CD14-positive monocyte (primary cell): ENCODE measurements at regions not wholly inside any gene's neighbourhood (a gene's known extent, or its start where the extent isn't known, plus 50 kb on each side); places are given as distances from the start of the nearest gene placed in this dataset.

Experiments
- DNase-seq, 3 donors: peaks; one replicate each; pipeline ENCODE4 v3.0.0-alpha.2; 2011 to 2022
- H2AFZ ChIP-seq: 2 replicates; pipeline ENCODE4 v1.6.0; 2012; ENCODE audit warnings: mild to moderate bottlenecking, low read depth, low read length, inconsistent platforms; ENCODE audit not compliant: insufficient read depth, poor library complexity, severe bottlenecking
- H3K27ac ChIP-seq, 2 donors: 1 replicate in 1 of 2; 2 replicates in 1 of 2; pipeline ENCODE4 v1.5.1; 2012 to 2013; ENCODE audit warnings: low read length in 2 of 2, control low read depth in 1 of 2, inconsistent platforms in 1 of 2, low read depth in 1 of 2, mild to moderate bottlenecking in 1 of 2
- H3K27me3 ChIP-seq, 2 donors: one replicate each; pipeline versions ENCODE4 v1.6.0 to v1.6.1; 2011 to 2013; ENCODE audit warnings: low read length in 2 of 2; ENCODE audit not compliant: control insufficient read depth in 2 of 2, insufficient read depth in 2 of 2
- H3K36me3 ChIP-seq, 2 donors: replicated peaks in 1 of 2; 1 replicate in 1 of 2; 2 replicates in 1 of 2; pipeline versions ENCODE4 v1.5.1 to v1.6.1; 2012 to 2013; ENCODE audit warnings: low read length in 2 of 2, control low read depth in 1 of 2, inconsistent platforms in 1 of 2, mild to moderate bottlenecking in 1 of 2; ENCODE audit not compliant: insufficient read depth in 2 of 2, control insufficient read depth in 1 of 2
- H3K4me1 ChIP-seq, 2 donors: 1 replicate in 1 of 2; 2 replicates in 1 of 2; pipeline versions ENCODE4 v1.5.1 to v1.6.1; 2012 to 2013; ENCODE audit warnings: low read length in 2 of 2, control low read depth in 1 of 2, inconsistent platforms in 1 of 2, mild to moderate bottlenecking in 1 of 2, moderate library complexity in 1 of 2; ENCODE audit not compliant: insufficient read depth in 2 of 2, control insufficient read depth in 1 of 2
- H3K4me2 ChIP-seq: replicated peaks from 2 replicates; pipeline ENCODE3; 2012; ENCODE audit warnings: low read length, moderate library complexity, mild to moderate bottlenecking; ENCODE audit not compliant: poor library complexity, severe bottlenecking; ENCODE audit errors: extremely low read depth
- H3K4me3 ChIP-seq, 3 experiments: fragments of 200-600 bp in 1 of 3; sonication (generic) in 1 of 3; replicated peaks in 1 of 3; 1 replicate in 2 of 3; 2 replicates in 1 of 3; pipeline ENCODE4 v1.5.1; 2011 to 2013; ENCODE audit warnings: low read length in 3 of 3, mild to moderate bottlenecking in 3 of 3, control low read depth in 2 of 3, low read depth in 2 of 3, inconsistent platforms in 1 of 3, moderate library complexity in 1 of 3
- H3K79me2 ChIP-seq: 2 replicates; pipeline ENCODE4 v1.6.0; 2012; ENCODE audit warnings: mild to moderate bottlenecking, control low read depth, inconsistent platforms, low read length, moderate library complexity; ENCODE audit not compliant: insufficient read depth
- H3K9ac ChIP-seq: 2 replicates; pipeline ENCODE4 v1.6.0; 2017; ENCODE audit warnings: low read length, mild to moderate bottlenecking; ENCODE audit not compliant: insufficient read depth, poor library complexity, severe bottlenecking
- H3K9me3 ChIP-seq, 2 donors: replicated peaks in 1 of 2; 1 replicate in 1 of 2; 2 replicates in 1 of 2; pipeline versions ENCODE4 v1.5.1 to v1.6.1; 2012 to 2013; ENCODE audit warnings: low read length in 2 of 2, control low read depth in 1 of 2; ENCODE audit not compliant: control insufficient read depth in 1 of 2, insufficient read depth in 1 of 2
- H4K20me1 ChIP-seq: 2 replicates; pipeline ENCODE4 v1.6.0; 2012; ENCODE audit warnings: mild to moderate bottlenecking, low read length, control low read depth, moderate library complexity; ENCODE audit not compliant: insufficient read depth
- H3K27ac Mint-ChIP-seq, 7 donors: one replicate each; pipeline ENCODE4 v1.8.0; 2020; ENCODE audit warnings: mild to moderate bottlenecking in 7 of 7, mixed read lengths in 7 of 7, moderate library complexity in 6 of 7, inconsistent platforms in 2 of 7
- H3K27me3 Mint-ChIP-seq, 3 donors: one replicate each; pipeline ENCODE4 v1.8.0; 2021 to 2022; ENCODE audit warnings: low read depth in 3 of 3, mild to moderate bottlenecking in 3 of 3, mixed read lengths in 3 of 3, moderate library complexity in 3 of 3, inconsistent platforms in 1 of 3
- H3K36me3 Mint-ChIP-seq, 2 donors: one replicate each; pipeline ENCODE4 v1.8.0; 2020; ENCODE audit warnings: mixed read lengths in 2 of 2, inconsistent platforms in 1 of 2, mild to moderate bottlenecking in 1 of 2
- H3K4me1 Mint-ChIP-seq: one replicate; pipeline ENCODE4 v1.8.0; 2020; ENCODE audit warnings: mild to moderate bottlenecking, mixed read lengths
- H3K4me3 Mint-ChIP-seq, 2 donors: one replicate each; pipeline ENCODE4 v1.8.0; 2020; ENCODE audit warnings: mild to moderate bottlenecking in 2 of 2, mixed read lengths in 2 of 2, moderate library complexity in 1 of 2
- H3K9me3 Mint-ChIP-seq, 7 donors: one replicate each; pipeline ENCODE4 v1.8.0; 2020 to 2022; ENCODE audit warnings: mixed read lengths in 7 of 7, mild to moderate bottlenecking in 6 of 7, moderate library complexity in 6 of 7, inconsistent platforms in 2 of 7
- CTCF ChIP-seq: fragments of 200-600 bp; IDR thresholded peaks from one replicate; pipeline ENCODE4 v1.8.0; 2022; ENCODE audit warnings: antibody characterized with exemption, mild to moderate bottlenecking
- WGBS: methylation state at CpG from one replicate; pipeline ENCODE4 v1.1.5; 2013; ENCODE audit warnings: missing lambda C conversion rate; ENCODE audit not compliant: insufficient coverage; 5-methylcytosine and 5-hydroxymethylcytosine counted together
- intact Hi-C, 2 donors: fragments of 100-400 bp; cut with micrococcal nuclease; formaldehyde crosslinking; loops; one replicate each; pipeline versions ENCODE4 v1.15.0 to v1.15.1; 2023

GRCh38 chrX:128464116-128464515 lies 411.9 kb upstream of the ACTRT1 start:
- no peak for DNase-seq
- Mint-ChIP-seq H3K9me3 (peaks cover 0 to 2% (median 0%) of the 10 kb centered on the region in 7 donors), H3K4me3 (no peak overlapping the region), H3K4me1 (no peaks in the 10 kb centered on the region), H3K27me3 (peaks cover 0 to 5% (median 0%) of the 10 kb centered on the region in 3 donors), H3K27ac (no peak overlapping the region), H3K36me3 (no peaks in the 10 kb centered on the region)
- intact Hi-C loops, result no loop called here
- Histone ChIP-seq H3K27ac (no peak overlapping the region), H3K4me1 (no peaks in the 10 kb centered on the region), H3K9me3 (no peaks in the 10 kb centered on the region), H3K36me3 (no peaks in the 10 kb centered on the region), H3K9ac (no peak overlapping the region), H4K20me1 (no peaks in the 10 kb centered on the region), H3K4me2 (no peak overlapping the region), H3K27me3 (no peaks in the 10 kb centered on the region), H3K4me3 (no peak overlapping the region), H3K79me2 (no peaks in the 10 kb centered on the region), H2AFZ (no peak overlapping the region)
- WGBS, result 80% methylated on average over 1 of the region's 5 CpGs
- TF ChIP-seq CTCF, result no peak

- Histone ChIP-seq H3K79me2 (no peaks in the 10 kb centered on the region), H2AFZ (no peak overlapping the region), H3K9ac (no peak overlapping the region), H3K4me2 (no peak overlapping the region), H3K36me3 (no peaks in the 10 kb centered on the region), H3K9me3 (no peaks in the 10 kb centered on the region), H3K27ac (no peak overlapping the region), H3K27me3 (no peaks in the 10 kb centered on the region), H3K4me1 (no peaks in the 10 kb centered on the region), H3K4me3 (no peak overlapping the region), H4K20me1 (no peaks in the 10 kb centered on the region)
- Mint-ChIP-seq H3K4me3 (no peak overlapping the region), H3K9me3 (peaks cover 0 to 4% (median under 1%) of the 10 kb centered on the region in 7 donors), H3K27me3 (peaks cover 0 to 5% (median 0%) of the 10 kb centered on the region in 3 donors), H3K36me3 (no peaks in the 10 kb centered on the region), H3K27ac (no peak overlapping the region), H3K4me1 (no peaks in the 10 kb centered on the region)
- intact Hi-C loops, result no loop called here
- WGBS, result no CpG with 5 or more reads among the region's 6 CpGs
- no peak for DNase-seq
- no peak for TF ChIP-seq CTCF
Observed at GRCh38 chrX:128460835-128461234, 408.6 kb upstream of the ACTRT1 start.
